ENCODE measurements at regions not wholly inside any gene's neighbourhood (a gene's known extent, or its start where the extent isn't known, plus 50 kb on each side); places are given as distances from the start of the nearest gene placed in this dataset.

DNA sequence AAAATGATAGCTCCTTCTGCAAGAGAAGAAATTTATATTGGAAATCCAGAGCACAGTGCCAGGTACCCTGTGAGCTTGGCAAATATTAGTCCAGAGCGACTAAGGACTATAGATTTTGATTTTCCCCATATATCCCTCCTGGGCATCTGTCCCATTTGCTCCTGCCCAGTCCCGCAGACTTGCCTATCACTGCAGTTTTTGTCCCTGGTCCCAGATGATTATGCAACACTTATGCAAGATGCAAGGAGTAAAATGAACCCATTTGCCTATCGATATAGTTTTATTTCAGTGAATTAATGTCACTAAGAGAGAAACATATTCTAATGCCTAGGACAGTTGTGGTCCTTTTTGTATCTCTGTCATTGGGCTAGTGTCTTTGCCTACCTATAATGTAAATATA is 215.9 kb upstream of the BMP4 start:
- POLR2A ChIA-PET (ENCODE audit: unreplicated experiment): no interaction called here
- Histone ChIP-seq H4K20me1 (ENCODE audit: insufficient read depth, low read length) (no peaks in the 10 kb centered on the region), H3K27ac (ENCODE audit: insufficient read depth, low read length) (no peak overlapping the region), H2AK5ac (ENCODE audit: low read depth, low read length) (no peak overlapping the region), H2BK20ac (ENCODE audit: low read depth, low read length) (no peak overlapping the region), H3K56ac (ENCODE audit: extremely low read depth, insufficient read depth, low read length) (no peak overlapping the region), H3K4me1 (ENCODE audit: control insufficient read depth, insufficient read depth, low read length) (peaks cover 4% of the 10 kb centered on the region; the same call in 1 of the 2 replicates), H3K9ac (ENCODE audit: low read depth, low read length) (no peak overlapping the region), H2AFZ (replicated peaks; ENCODE audit: low read length, poor library complexity) (no peak overlapping the region), H3K4me2 (ENCODE audit: low read depth, low read length) (no peak overlapping the region), H3K23ac (ENCODE audit: low read depth, low read length) (no peak overlapping the region), H3K27me3 (ENCODE audit: control insufficient read depth, insufficient read depth, low read length) (peaks cover 2% of the 10 kb centered on the region; the same call in 1 of the 2 replicates), H2BK15ac (ENCODE audit: low read depth, low read length) (no peak overlapping the region), H4K91ac (ENCODE audit: insufficient read depth, low read depth, low read length) (no peak overlapping the region), H3K14ac (replicated peaks; ENCODE audit: low read depth, low read length) (no peak overlapping the region), H2BK5ac (ENCODE audit: low read depth, low read length, poor library complexity, severe bottlenecking) (no peak overlapping the region), H4K5ac (ENCODE audit: low read depth, low read length) (no peak overlapping the region), H3K4me3 (ENCODE audit: insufficient read depth, low read depth, low read length) (no peak overlapping the region), H3K9me1 (ENCODE audit: insufficient read depth, low read length) (no peaks in the 10 kb centered on the region; the same call in 1 of the 2 replicates), H3K4ac (ENCODE audit: low read depth, low read length) (no peak overlapping the region), H3K18ac (ENCODE audit: low read depth, low read length) (no peak overlapping the region), H3K9me3 (ENCODE audit: control insufficient read depth, insufficient read depth, low read length) (no peaks in the 10 kb centered on the region), H4K8ac (ENCODE audit: low read depth in 2 of 2, low read length in 2 of 2) (no peak overlapping the region), H2AK9ac (replicated peaks; ENCODE audit: low read depth, low read length, poor library complexity) (no peak overlapping the region), H3K79me1 (ENCODE audit: low read depth in 1 of 2, low read length in 2 of 2) (no peaks in the 10 kb centered on the region), H2BK120ac (ENCODE audit: low read depth, low read length) (no peak overlapping the region), H3K36me3 (ENCODE audit: control insufficient read depth, insufficient read depth, low read length) (no peaks in the 10 kb centered on the region)
- TF ChIP-seq MAZ (IDR thresholded peaks at IDR 0.05; ENCODE audit: borderline replicate concordance, low read depth, low read length): no peak
- peak; percentile 80 for TF ChIP-seq CEBPB (IDR thresholded peaks at IDR 0.05; ENCODE audit: low read depth, low read length)
- no TSS peak for BruUV-seq (replicated peaks)
- WGBS, 2 experiments (ENCODE audit: extremely low coverage in 2 of 2, insufficient read length in 1 of 2): no CpG with 5 or more reads among the region's 3 CpGs
- ATAC-seq (ENCODE audit: low read depth): no peak
- dilution Hi-C loops (cut with HindIII; ENCODE audit: low sequenced_read_pairs, unreplicated experiment) (no loop called here), in situ Hi-C loops (cut with MboI; ENCODE audit: low sequenced_read_pairs) (loop anchor here (10.0 kb wide), 1 partner anchor 638 kb away; no protein-coding TSS in a partner anchor), intact Hi-C loops (cut with micrococcal nuclease) (loop anchor here (10.0 kb wide), 1 partner anchor 148 kb away; no protein-coding TSS in a partner anchor)
- CTCF ChIA-PET: interaction anchor here (0.6 kb wide), 1 partner anchor 87 kb away, joined by 6 read pairs; no protein-coding TSS in a partner anchor
- DNase-seq: no peak
